Stimulated activated CD4-positive, alpha-beta T cell treated with anti-CD3 and anti-CD28 coated beads, Interleukin-4, amount 100 ng/mL, for 1 hour (primary cell): ENCODE measurements at regions not wholly inside any gene's neighbourhood (a gene's known extent, or its start where the extent isn't known, plus 50 kb on each side); places are given as distances from the start of the nearest gene placed in this dataset.

Experiments used
- DNase-seq: peaks from one replicate; pipeline ENCODE4 v3.0.0-alpha.2; 2020

- no peak for DNase-seq
These were observed 1050.4 kb downstream of the MAT2B start for GRCh38 chr5:164555809-164556208.

- DNase-seq: no peak
These were observed 1054.8 kb downstream of the MAT2B start for GRCh38 chr5:164560216-164560615.

GRCh38 chr5:164561933-164562872, 1056.8 kb downstream of the MAT2B start:
- no peak for DNase-seq

- DNase-seq: no peak
These were observed 1058.0 kb downstream of the MAT2B start for GRCh38 chr5:164563370-164563769.

GRCh38 chr5:164573397-164573796, 1068.0 kb downstream of the MAT2B start:
- DNase-seq: no peak

- DNase-seq: no peak
These were observed 1071.8 kb downstream of the MAT2B start for GRCh38 chr5:164577201-164577600.

GRCh38 chr5:164577742-164578141, 1072.3 kb downstream of the MAT2B start:
- no peak for DNase-seq

GRCh38 chr5:164578401-164578800, 1073.0 kb downstream of the MAT2B start:
- DNase-seq: no peak

GRCh38 chr5:164578911-164579310, 1073.5 kb downstream of the MAT2B start:
- no peak for DNase-seq

GRCh38 chr5:164580155-164580554, 1074.7 kb downstream of the MAT2B start:
- DNase-seq: no peak

- no peak for DNase-seq
These were observed 1076.5 kb downstream of the MAT2B start for GRCh38 chr5:164581889-164582288.

GRCh38 chr5:164593982-164594381, 1088.6 kb downstream of the MAT2B start:
- DNase-seq: no peak

- DNase-seq: no peak
These were observed 1092.0 kb downstream of the MAT2B start for GRCh38 chr5:164597293-164597900.

- DNase-seq: no peak
These were observed 1094.9 kb downstream of the MAT2B start for GRCh38 chr5:164600274-164600673.

GRCh38 chr5:164600929-164601535, 1095.6 kb downstream of the MAT2B start:
- DNase-seq: no peak

- no peak for DNase-seq
These were observed 1103.1 kb downstream of the MAT2B start for GRCh38 chr5:164608507-164608906.

- DNase-seq: no peak
These were observed 1105.0 kb downstream of the MAT2B start for GRCh38 chr5:164610374-164610773.

- no peak for DNase-seq
These were observed 1109.3 kb downstream of the MAT2B start for GRCh38 chr5:164614707-164615106.

- no peak for DNase-seq
These were observed 1111.9 kb downstream of the MAT2B start for GRCh38 chr5:164617290-164617689.

- no peak for DNase-seq
These were observed 1121.6 kb downstream of the MAT2B start for GRCh38 chr5:164627021-164627420.

- no peak for DNase-seq
These were observed 1131.0 kb downstream of the MAT2B start for GRCh38 chr5:164636456-164636855.

- no peak for DNase-seq
These were observed 1132.6 kb downstream of the MAT2B start for GRCh38 chr5:164637931-164638521.

- no peak for DNase-seq
These were observed 1143.8 kb downstream of the MAT2B start for GRCh38 chr5:164649266-164649665.
